CD14-positive monocyte (primary cell): ENCODE measurements at regions not wholly inside any gene's neighbourhood (a gene's known extent, or its start where the extent isn't known, plus 50 kb on each side); places are given as distances from the start of the nearest gene placed in this dataset.
"Not testable (repeated sequence)": the region's sequence is repeated elsewhere in the genome, so short reads cannot be mapped to it uniquely, and the experiment has no call there.

Source experiments
- DNase-seq, 3 donors: peaks; one replicate each; pipeline ENCODE4 v3.0.0-alpha.2; 2011 to 2022
- H2AFZ ChIP-seq: 2 replicates; pipeline ENCODE4 v1.6.0; 2012; ENCODE audit warnings: mild to moderate bottlenecking, low read depth, low read length, inconsistent platforms; ENCODE audit not compliant: insufficient read depth, poor library complexity, severe bottlenecking
- H3K27ac ChIP-seq, 2 donors: 1 replicate in 1 of 2; 2 replicates in 1 of 2; pipeline ENCODE4 v1.5.1; 2012 to 2013; ENCODE audit warnings: low read length in 2 of 2, control low read depth in 1 of 2, inconsistent platforms in 1 of 2, low read depth in 1 of 2, mild to moderate bottlenecking in 1 of 2
- H3K27me3 ChIP-seq, 2 donors: one replicate each; pipeline versions ENCODE4 v1.6.0 to v1.6.1; 2011 to 2013; ENCODE audit warnings: low read length in 2 of 2; ENCODE audit not compliant: control insufficient read depth in 2 of 2, insufficient read depth in 2 of 2
- H3K36me3 ChIP-seq, 2 donors: replicated peaks in 1 of 2; 1 replicate in 1 of 2; 2 replicates in 1 of 2; pipeline versions ENCODE4 v1.5.1 to v1.6.1; 2012 to 2013; ENCODE audit warnings: low read length in 2 of 2, control low read depth in 1 of 2, inconsistent platforms in 1 of 2, mild to moderate bottlenecking in 1 of 2; ENCODE audit not compliant: insufficient read depth in 2 of 2, control insufficient read depth in 1 of 2
- H3K4me1 ChIP-seq, 2 donors: 1 replicate in 1 of 2; 2 replicates in 1 of 2; pipeline versions ENCODE4 v1.5.1 to v1.6.1; 2012 to 2013; ENCODE audit warnings: low read length in 2 of 2, control low read depth in 1 of 2, inconsistent platforms in 1 of 2, mild to moderate bottlenecking in 1 of 2, moderate library complexity in 1 of 2; ENCODE audit not compliant: insufficient read depth in 2 of 2, control insufficient read depth in 1 of 2
- H3K4me2 ChIP-seq: replicated peaks from 2 replicates; pipeline ENCODE3; 2012; ENCODE audit warnings: low read length, moderate library complexity, mild to moderate bottlenecking; ENCODE audit not compliant: poor library complexity, severe bottlenecking; ENCODE audit errors: extremely low read depth
- H3K4me3 ChIP-seq, 3 experiments: fragments of 200-600 bp in 1 of 3; sonication (generic) in 1 of 3; replicated peaks in 1 of 3; 1 replicate in 2 of 3; 2 replicates in 1 of 3; pipeline ENCODE4 v1.5.1; 2011 to 2013; ENCODE audit warnings: low read length in 3 of 3, mild to moderate bottlenecking in 3 of 3, control low read depth in 2 of 3, low read depth in 2 of 3, inconsistent platforms in 1 of 3, moderate library complexity in 1 of 3
- H3K79me2 ChIP-seq: 2 replicates; pipeline ENCODE4 v1.6.0; 2012; ENCODE audit warnings: mild to moderate bottlenecking, control low read depth, inconsistent platforms, low read length, moderate library complexity; ENCODE audit not compliant: insufficient read depth
- H3K9ac ChIP-seq: 2 replicates; pipeline ENCODE4 v1.6.0; 2017; ENCODE audit warnings: low read length, mild to moderate bottlenecking; ENCODE audit not compliant: insufficient read depth, poor library complexity, severe bottlenecking
- H3K9me3 ChIP-seq, 2 donors: replicated peaks in 1 of 2; 1 replicate in 1 of 2; 2 replicates in 1 of 2; pipeline versions ENCODE4 v1.5.1 to v1.6.1; 2012 to 2013; ENCODE audit warnings: low read length in 2 of 2, control low read depth in 1 of 2; ENCODE audit not compliant: control insufficient read depth in 1 of 2, insufficient read depth in 1 of 2
- H4K20me1 ChIP-seq: 2 replicates; pipeline ENCODE4 v1.6.0; 2012; ENCODE audit warnings: mild to moderate bottlenecking, low read length, control low read depth, moderate library complexity; ENCODE audit not compliant: insufficient read depth
- H3K27ac Mint-ChIP-seq, 7 donors: one replicate each; pipeline ENCODE4 v1.8.0; 2020; ENCODE audit warnings: mild to moderate bottlenecking in 7 of 7, mixed read lengths in 7 of 7, moderate library complexity in 6 of 7, inconsistent platforms in 2 of 7
- H3K27me3 Mint-ChIP-seq, 3 donors: one replicate each; pipeline ENCODE4 v1.8.0; 2021 to 2022; ENCODE audit warnings: low read depth in 3 of 3, mild to moderate bottlenecking in 3 of 3, mixed read lengths in 3 of 3, moderate library complexity in 3 of 3, inconsistent platforms in 1 of 3
- H3K36me3 Mint-ChIP-seq, 2 donors: one replicate each; pipeline ENCODE4 v1.8.0; 2020; ENCODE audit warnings: mixed read lengths in 2 of 2, inconsistent platforms in 1 of 2, mild to moderate bottlenecking in 1 of 2
- H3K4me1 Mint-ChIP-seq: one replicate; pipeline ENCODE4 v1.8.0; 2020; ENCODE audit warnings: mild to moderate bottlenecking, mixed read lengths
- H3K4me3 Mint-ChIP-seq, 2 donors: one replicate each; pipeline ENCODE4 v1.8.0; 2020; ENCODE audit warnings: mild to moderate bottlenecking in 2 of 2, mixed read lengths in 2 of 2, moderate library complexity in 1 of 2
- H3K9me3 Mint-ChIP-seq, 7 donors: one replicate each; pipeline ENCODE4 v1.8.0; 2020 to 2022; ENCODE audit warnings: mixed read lengths in 7 of 7, mild to moderate bottlenecking in 6 of 7, moderate library complexity in 6 of 7, inconsistent platforms in 2 of 7
- CTCF ChIP-seq: fragments of 200-600 bp; IDR thresholded peaks from one replicate; pipeline ENCODE4 v1.8.0; 2022; ENCODE audit warnings: antibody characterized with exemption, mild to moderate bottlenecking
- whole genome bisulfite sequencing: methylation state at CpG from one replicate; pipeline ENCODE4 v1.1.5; 2013; ENCODE audit warnings: missing lambda C conversion rate; ENCODE audit not compliant: insufficient coverage; 5-methylcytosine and 5-hydroxymethylcytosine counted together
- intact Hi-C, 2 donors: fragments of 100-400 bp; cut with micrococcal nuclease; formaldehyde crosslinking; loops; one replicate each; pipeline versions ENCODE4 v1.15.0 to v1.15.1; 2023

- Histone ChIP-seq H4K20me1 (no peaks in the 10 kb centered on the region), H3K27ac (no peak overlapping the region), H2AFZ (no peak overlapping the region), H3K4me1 (no peaks in the 10 kb centered on the region), H3K9ac (no peak overlapping the region), H3K9me3 (no peaks in the 10 kb centered on the region), H3K27me3 (no peaks in the 10 kb centered on the region), H3K79me2 (no peaks in the 10 kb centered on the region), H3K36me3 (no peaks in the 10 kb centered on the region), H3K4me2 (no peak overlapping the region), H3K4me3 (no peak overlapping the region)
- TF ChIP-seq CTCF, result no peak
- no peaks in the 10 kb centered on the region for H3K36me3 Mint-ChIP-seq
- H3K4me1 Mint-ChIP-seq, result no peaks in the 10 kb centered on the region
- intact Hi-C loops, result no loop called here
- peaks cover 2 to 16% (median 6%) of the 10 kb centered on the region in 3 donors for H3K27me3 Mint-ChIP-seq
- H3K27ac Mint-ChIP-seq, result no peak overlapping the region
- no peak for DNase-seq
- H3K9me3 Mint-ChIP-seq, result peaks cover 0 to 2% (median 0%) of the 10 kb centered on the region in 7 donors
- no CpG with 5 or more reads among the region's 1 CpG for WGBS
- H3K4me3 Mint-ChIP-seq, result no peak overlapping the region
These were observed 168.6 kb downstream of the RGS9 start for GRCh38 chr17:65305778-65306177.

- H3K27ac ChIP-seq, result no peak overlapping the region
- no peak overlapping the region for H3K4me2 ChIP-seq
- H3K4me1 Mint-ChIP-seq, result no peaks in the 10 kb centered on the region
- H3K9me3 Mint-ChIP-seq, result peaks cover 0 to 2% (median 0%) of the 10 kb centered on the region in 7 donors
- peaks cover 2 to 15% (median 9%) of the 10 kb centered on the region in 3 donors for H3K27me3 Mint-ChIP-seq
- H3K9me3 ChIP-seq, result no peaks in the 10 kb centered on the region
- H2AFZ ChIP-seq, result no peak overlapping the region
- no peaks in the 10 kb centered on the region for H3K79me2 ChIP-seq
- H3K27ac Mint-ChIP-seq, result no peak overlapping the region
- no peaks in the 10 kb centered on the region for H3K4me1 ChIP-seq
- no peaks in the 10 kb centered on the region for H3K36me3 ChIP-seq
- intact Hi-C loops, result no loop called here
- H3K4me3 ChIP-seq, result no peak overlapping the region
- no peaks in the 10 kb centered on the region for H4K20me1 ChIP-seq
- TF ChIP-seq CTCF, result no peak
- 98% methylated on average over 5 of the region's 7 CpGs for WGBS
- H3K9ac ChIP-seq, result no peak overlapping the region
- no peak for DNase-seq
- no peak overlapping the region for H3K4me3 Mint-ChIP-seq
- H3K36me3 Mint-ChIP-seq, result no peaks in the 10 kb centered on the region
- no peaks in the 10 kb centered on the region for H3K27me3 ChIP-seq
These were observed 167.9 kb downstream of the RGS9 start for GRCh38 chr17:65305116-65305515.

- H3K4me3 ChIP-seq, DNase-seq, H3K79me2 ChIP-seq, H3K36me3 Mint-ChIP-seq, H3K27me3 ChIP-seq, H3K27ac Mint-ChIP-seq, H4K20me1 ChIP-seq, H3K4me2 ChIP-seq, H3K4me1 ChIP-seq, H2AFZ ChIP-seq, H3K4me3 Mint-ChIP-seq, H3K9me3 Mint-ChIP-seq, H3K9ac ChIP-seq, H3K9me3 ChIP-seq, H3K4me1 Mint-ChIP-seq, intact Hi-C loops, H3K27ac ChIP-seq, H3K36me3 ChIP-seq: not testable (repeated sequence)
- H3K27me3 Mint-ChIP-seq, result peaks cover 4 to 11% (median 7%) of the 10 kb centered on the region in 3 donors
- WGBS, result 100% methylated on average over 1 of the region's 4 CpGs
These were observed 164.7 kb downstream of the RGS9 start for GRCh38 chr17:65301882-65302281.
